ENCODE measurements at regions not wholly inside any gene's neighbourhood (a gene's known extent, or its start where the extent isn't known, plus 50 kb on each side); places are given as distances from the start of the nearest gene placed in this dataset.

DNA sequence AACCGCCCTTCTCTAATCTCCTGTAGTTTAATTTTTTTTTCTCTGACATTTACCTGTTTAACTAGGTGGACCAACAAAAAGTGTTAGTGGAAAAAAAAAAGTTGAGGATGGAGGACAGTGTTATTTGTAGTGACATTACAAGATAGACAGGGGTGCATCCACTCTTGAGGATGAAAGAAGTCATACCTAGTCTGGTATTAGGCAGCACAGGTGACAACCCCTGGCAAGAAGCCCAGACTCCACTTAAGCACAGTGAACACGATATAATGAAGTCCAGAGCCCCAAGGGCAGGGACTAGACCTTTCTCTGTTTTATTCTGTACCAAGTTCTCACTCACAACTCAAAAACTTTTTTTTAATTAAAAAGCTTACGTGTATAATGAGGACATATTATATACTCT lies 268.4 kb downstream of the GPR37 start:
- no peak for DNase-seq (ENCODE audit: low read depth, low spot score)

DNA sequence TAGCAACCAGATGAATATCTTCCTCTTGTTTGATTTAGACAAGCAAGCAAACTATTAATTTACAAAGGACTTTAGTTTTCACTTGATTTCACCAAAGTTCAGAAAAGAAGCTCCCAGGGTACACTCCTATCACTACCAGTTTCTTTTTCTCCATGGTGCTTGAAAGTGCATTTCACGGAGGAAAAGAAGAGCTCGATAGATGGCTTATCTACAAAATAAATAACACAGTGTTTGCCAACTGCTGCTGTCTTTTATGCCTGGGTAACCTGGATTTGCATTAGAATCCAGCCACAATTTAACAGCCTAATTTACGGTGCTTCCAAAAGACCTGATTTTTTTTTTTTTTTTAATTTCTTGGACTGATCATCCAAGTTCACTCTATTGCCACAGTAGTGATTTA lies 275.7 kb downstream of the GPR37 start:
- no peak for DNase-seq (ENCODE audit: low read depth, low spot score)

- no peak for DNase-seq (ENCODE audit: low read depth, low spot score)
These were observed 276.3 kb downstream of the GPR37 start for GRCh38 chr7:124489082-124489819.

GRCh38 chr7:124482229-124482628 lies 283.4 kb downstream of the GPR37 start:
- no peak for DNase-seq (ENCODE audit: low read depth, low spot score)

GRCh38 chr7:124480821-124481290 lies 284.7 kb downstream of the GPR37 start:
- DNase-seq (ENCODE audit: low read depth, low spot score): no peak

GRCh38 chr7:124480036-124480820 lies 285.4 kb downstream of the GPR37 start:
- DNase-seq (ENCODE audit: low read depth, low spot score): no peak

- no peak for DNase-seq (ENCODE audit: low read depth, low spot score)
These were observed 303.3 kb downstream of the GPR37 start for GRCh38 chr7:124462249-124462648.

GRCh38 chr7:124460555-124460954 lies 305.0 kb downstream of the GPR37 start:
- DNase-seq (ENCODE audit: low read depth, low spot score): no peak

GRCh38 chr7:124460056-124460450 lies 305.5 kb downstream of the GPR37 start:
- no peak for DNase-seq (ENCODE audit: low read depth, low spot score)

- DNase-seq (ENCODE audit: low read depth, low spot score): no peak
These were observed 306.2 kb downstream of the GPR37 start for GRCh38 chr7:124459101-124460055.

- no peak for DNase-seq (ENCODE audit: low read depth, low spot score)
These were observed 307.8 kb downstream of the GPR37 start for GRCh38 chr7:124457841-124458240.

GRCh38 chr7:124456286-124456685 lies 309.3 kb downstream of the GPR37 start:
- no peak for DNase-seq (ENCODE audit: low read depth, low spot score)

- DNase-seq (ENCODE audit: low read depth, low spot score): no peak
These were observed 313.4 kb downstream of the GPR37 start for GRCh38 chr7:124452186-124452585.

DNA sequence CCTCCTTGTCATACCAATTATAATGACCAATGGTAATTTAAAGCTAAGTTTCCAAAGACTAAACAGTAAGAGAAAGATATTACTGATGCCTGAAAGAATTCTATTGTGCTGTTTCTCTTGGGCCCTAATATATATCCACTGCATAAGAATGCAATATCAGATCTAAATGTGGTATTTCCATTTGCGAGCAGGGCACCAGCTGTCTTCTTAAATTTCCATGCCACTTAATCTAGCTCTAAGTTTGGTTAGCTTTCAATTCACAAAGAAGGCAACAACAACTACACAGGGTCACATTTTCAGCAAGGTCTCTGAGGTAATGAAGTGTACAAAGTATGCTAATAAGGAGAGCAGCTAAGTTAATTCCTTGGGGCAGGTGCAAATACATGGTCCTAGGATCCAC lies 315.7 kb downstream of the GPR37 start:
- no peak for DNase-seq (ENCODE audit: low read depth, low spot score)

GRCh38 chr7:124444696-124445480 lies 320.7 kb downstream of the GPR37 start:
- no peak for DNase-seq (ENCODE audit: low read depth, low spot score)

GRCh38 chr7:124443762-124444161 lies 321.8 kb downstream of the GPR37 start:
- no peak for DNase-seq (ENCODE audit: low read depth, low spot score)

DNA sequence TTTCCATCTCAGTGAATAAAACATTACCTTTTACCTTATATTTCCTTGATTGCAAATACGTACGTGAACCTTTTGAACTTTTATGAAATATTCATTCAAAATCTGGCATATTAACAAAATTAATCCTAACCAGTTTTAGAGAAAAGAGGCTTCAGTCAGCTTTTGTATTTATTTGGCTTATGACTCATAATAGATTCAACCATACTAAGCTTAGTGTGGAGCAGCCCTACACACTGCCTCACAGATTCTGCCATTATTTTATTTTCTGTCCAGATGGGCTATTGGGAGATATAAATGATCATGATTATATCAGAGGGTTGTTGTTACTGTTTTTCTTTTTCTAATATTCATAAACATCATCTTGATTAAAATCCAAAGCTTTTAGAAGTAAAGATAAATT lies 325.5 kb downstream of the GPR37 start:
- no peak for DNase-seq (ENCODE audit: low read depth, low spot score)

GRCh38 chr7:124432009-124432578 lies 333.5 kb downstream of the GPR37 start:
- no peak for DNase-seq (ENCODE audit: low read depth, low spot score)

DNA sequence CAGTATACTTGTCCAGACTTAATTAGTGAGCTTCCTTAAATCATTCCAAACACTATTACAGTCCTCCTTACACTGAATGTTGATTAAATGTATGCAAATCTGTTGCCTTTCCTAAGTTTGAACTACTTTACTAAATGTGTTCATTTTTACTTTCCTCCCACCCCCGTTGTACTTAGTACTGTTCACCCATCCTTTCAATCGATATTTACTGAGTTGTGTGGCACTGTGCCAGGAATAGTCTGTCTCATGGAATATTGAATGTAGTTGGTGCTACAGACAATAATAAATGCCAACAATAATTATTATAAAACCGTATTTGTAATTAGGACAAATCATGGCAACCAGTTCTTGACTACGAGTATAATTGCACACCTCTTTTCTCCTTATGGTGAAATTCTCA lies 335.7 kb downstream of the GPR37 start:
- no peak for DNase-seq (ENCODE audit: low read depth, low spot score)

DNA sequence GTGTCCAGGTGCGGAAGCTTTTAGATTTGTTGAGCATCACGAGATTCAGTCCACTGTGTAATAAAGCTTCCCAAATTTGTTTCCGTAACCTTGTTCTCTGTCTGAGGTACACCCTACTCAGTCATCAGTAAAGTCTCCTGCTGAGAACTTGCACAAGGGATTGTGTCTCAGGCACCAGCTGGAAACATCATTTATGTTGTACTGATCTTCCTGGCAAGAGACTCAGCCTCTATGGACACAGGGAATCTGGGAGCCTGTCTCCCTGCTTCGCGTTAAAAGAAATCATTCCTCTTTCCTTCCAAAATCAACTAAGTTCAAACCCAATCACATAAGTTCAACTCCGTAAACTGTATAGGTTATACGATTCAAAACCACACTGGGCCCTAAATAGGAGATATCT lies 336.8 kb downstream of the GPR37 start:
- DNase-seq (ENCODE audit: low read depth, low spot score): no peak

GRCh38 chr7:124426621-124427020 lies 339.0 kb downstream of the GPR37 start:
- no peak for DNase-seq (ENCODE audit: low read depth, low spot score)
